ENCODE measurements at regions not wholly inside any gene's neighbourhood (a gene's known extent, or its start where the extent isn't known, plus 50 kb on each side); places are given as distances from the start of the nearest gene placed in this dataset.

GRCh38 chr2:164368896-164369295 lies 252.4 kb downstream of the GRB14 start:
- TF ChIP-seq CTCF (IDR thresholded peaks at IDR 0.05) (no peak), POLR2A (IDR thresholded peaks at IDR 0.05) (no peak)
- Histone ChIP-seq H3K36me3 (ENCODE audit: low read depth, missing control alignments) (no peaks in the 10 kb centered on the region), H3K27ac (no peak overlapping the region), H3K4me1 (no peaks in the 10 kb centered on the region), H3K27me3 (no peaks in the 10 kb centered on the region), H3K4me3 (no peak overlapping the region), H3K9me3 (no peaks in the 10 kb centered on the region)
- 77 to 78% methylated on average over 2 of the region's 2 CpGs for WGBS, 2 donors
- intact Hi-C loops (cut with DNase I; ENCODE audit: low total_unique reads), result no loop called here
- no peak for DNase-seq

- Histone ChIP-seq H3K27ac (no peak overlapping the region), H3K36me3 (ENCODE audit: low read depth, missing control alignments) (no peaks in the 10 kb centered on the region), H3K4me3 (no peak overlapping the region), H3K27me3 (no peaks in the 10 kb centered on the region), H3K4me1 (no peaks in the 10 kb centered on the region), H3K9me3 (no peaks in the 10 kb centered on the region)
- intact Hi-C loops (cut with DNase I; ENCODE audit: low total_unique reads), result no loop called here
- TF ChIP-seq POLR2A (IDR thresholded peaks at IDR 0.05) (no peak), CTCF (IDR thresholded peaks at IDR 0.05) (no peak)
- no peak for DNase-seq
Observed at GRCh38 chr2:164363646-164364045, 257.6 kb downstream of the GRB14 start.

- Histone ChIP-seq H3K27me3 (no peaks in the 10 kb centered on the region), H3K4me1 (no peaks in the 10 kb centered on the region), H3K27ac (no peak overlapping the region), H3K36me3 (ENCODE audit: low read depth, missing control alignments) (no peaks in the 10 kb centered on the region), H3K4me3 (no peak overlapping the region), H3K9me3 (no peaks in the 10 kb centered on the region)
- intact Hi-C loops (cut with DNase I; ENCODE audit: low total_unique reads), result no loop called here
- no peak for DNase-seq
- TF ChIP-seq CTCF (IDR thresholded peaks at IDR 0.05) (no peak), POLR2A (IDR thresholded peaks at IDR 0.05) (no peak)
- WGBS, 2 donors, result 74 to 77% methylated on average over 2 of the region's 2 CpGs
Observed at GRCh38 chr2:164351536-164351935, 269.7 kb downstream of the GRB14 start.

GRCh38 chr2:164335947-164336346 lies 285.3 kb downstream of the GRB14 start:
- Histone ChIP-seq H3K27me3 (no peaks in the 10 kb centered on the region), H3K4me3 (no peak overlapping the region), H3K36me3 (ENCODE audit: low read depth, missing control alignments) (no peaks in the 10 kb centered on the region), H3K4me1 (no peaks in the 10 kb centered on the region), H3K9me3 (no peaks in the 10 kb centered on the region), H3K27ac (no peak overlapping the region)
- DNase-seq, result no peak
- intact Hi-C loops (cut with DNase I; ENCODE audit: low total_unique reads), result no loop called here
- TF ChIP-seq CTCF (IDR thresholded peaks at IDR 0.05) (no peak), POLR2A (IDR thresholded peaks at IDR 0.05) (no peak)
- WGBS, 2 donors, result 74 to 80% methylated on average over 2 of the region's 2 CpGs

- no peak for DNase-seq
- intact Hi-C loops (cut with DNase I; ENCODE audit: low total_unique reads), result no loop called here
- H3K4me3 ChIP-seq, result no peak overlapping the region
- H3K36me3 ChIP-seq (ENCODE audit: low read depth, missing control alignments), result no peaks in the 10 kb centered on the region
- H3K27me3 ChIP-seq, result no peaks in the 10 kb centered on the region
- no peak overlapping the region for H3K27ac ChIP-seq
- no peak for TF ChIP-seq POLR2A (IDR thresholded peaks at IDR 0.05)
- no peak for TF ChIP-seq CTCF (IDR thresholded peaks at IDR 0.05)
- H3K9me3 ChIP-seq, result no peaks in the 10 kb centered on the region
- H3K4me1 ChIP-seq, result no peaks in the 10 kb centered on the region
- 96 to 97% methylated on average over 2 of the region's 2 CpGs for WGBS, 2 donors
Observed at GRCh38 chr2:164335128-164335527, 286.2 kb downstream of the GRB14 start.

All from testis (tissue), 2 donors.